ENCODE measurements at regions not wholly inside any gene's neighbourhood (a gene's known extent, or its start where the extent isn't known, plus 50 kb on each side); places are given as distances from the start of the nearest gene placed in this dataset.

DNA sequence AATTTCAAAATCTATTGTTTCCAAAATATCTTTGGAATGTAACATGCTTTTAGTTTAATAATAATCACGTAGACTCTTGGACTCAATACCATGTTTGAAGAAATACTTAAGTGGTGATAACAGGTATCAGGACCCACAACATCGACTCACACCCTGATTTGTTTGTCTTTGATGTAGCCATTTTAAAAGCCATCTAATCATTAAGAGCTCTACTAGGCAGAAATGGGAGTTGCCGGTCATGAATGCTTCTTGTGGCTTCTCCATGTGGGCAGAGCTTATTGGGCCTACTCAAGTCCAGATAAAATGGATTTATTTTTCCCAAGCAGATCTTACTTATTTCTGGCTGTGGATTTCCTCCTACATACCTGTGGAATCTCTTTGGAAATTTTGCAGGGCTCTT, 261.6 kb upstream of the NR2F2 start:
- H3K27ac ChIP-seq (ENCODE audit: control insufficient read depth, insufficient read depth, low read length) = no peak overlapping the region
- TF ChIP-seq EZH2 (IDR thresholded peaks at IDR 0.05; ENCODE audit: low read length) = no peak
- TF ChIP-seq, protein P1, sequence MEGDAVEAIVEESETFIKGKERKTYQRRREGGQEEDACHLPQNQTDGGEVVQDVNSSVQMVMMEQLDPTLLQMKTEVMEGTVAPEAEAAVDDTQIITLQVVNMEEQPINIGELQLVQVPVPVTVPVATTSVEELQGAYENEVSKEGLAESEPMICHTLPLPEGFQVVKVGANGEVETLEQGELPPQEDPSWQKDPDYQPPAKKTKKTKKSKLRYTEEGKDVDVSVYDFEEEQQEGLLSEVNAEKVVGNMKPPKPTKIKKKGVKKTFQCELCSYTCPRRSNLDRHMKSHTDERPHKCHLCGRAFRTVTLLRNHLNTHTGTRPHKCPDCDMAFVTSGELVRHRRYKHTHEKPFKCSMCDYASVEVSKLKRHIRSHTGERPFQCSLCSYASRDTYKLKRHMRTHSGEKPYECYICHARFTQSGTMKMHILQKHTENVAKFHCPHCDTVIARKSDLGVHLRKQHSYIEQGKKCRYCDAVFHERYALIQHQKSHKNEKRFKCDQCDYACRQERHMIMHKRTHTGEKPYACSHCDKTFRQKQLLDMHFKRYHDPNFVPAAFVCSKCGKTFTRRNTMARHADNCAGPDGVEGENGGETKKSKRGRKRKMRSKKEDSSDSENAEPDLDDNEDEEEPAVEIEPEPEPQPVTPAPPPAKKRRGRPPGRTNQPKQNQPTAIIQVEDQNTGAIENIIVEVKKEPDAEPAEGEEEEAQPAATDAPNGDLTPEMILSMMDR (optimal IDR thresholded peaks at IDR 0.05 in 1 of 3, IDR thresholded peaks at IDR 0.05 in 1 of 3, conservative IDR thresholded peaks at IDR 0.05 in 1 of 3; ENCODE audit: extremely low read depth in 1 of 3, insufficient read depth in 2 of 3, low read length in 3 of 3) = no peak
- no peak overlapping the region for H3K4me2 ChIP-seq (ENCODE audit: control insufficient read depth, extremely low read depth, insufficient read depth, low read depth, low read length)
- dilution Hi-C loops (cut with MboI; ENCODE audit: extremely low pct_ligation_motif_present, low sequenced_read_pairs) = no loop called here
- H3K36me3 ChIP-seq (ENCODE audit: control insufficient read depth in 2 of 2, extremely low read depth in 1 of 2, insufficient read depth in 2 of 2, low read length in 2 of 2) = no peaks in the 10 kb centered on the region
- no peak for DNase-seq (ENCODE audit: low read depth, low spot score)
- H3K4me1 ChIP-seq (ENCODE audit: control insufficient read depth, extremely low read depth, insufficient read depth, low read length) = no peaks in the 10 kb centered on the region
- H3K79me2 ChIP-seq (ENCODE audit: control insufficient read depth, insufficient read depth, low read length) = no peaks in the 10 kb centered on the region
- no peaks in the 10 kb centered on the region for H4K20me1 ChIP-seq (ENCODE audit: control insufficient read depth, extremely low read depth, insufficient read depth, low read length)
- no peak overlapping the region for H3K4me3 ChIP-seq (ENCODE audit: control insufficient read depth in 2 of 3, extremely low read depth in 1 of 3, insufficient read depth in 2 of 3, low read depth in 1 of 3, low read length in 3 of 3)
- FAIRE-seq = no peak
- no peaks in the 10 kb centered on the region for H3K27me3 ChIP-seq (ENCODE audit: control insufficient read depth, extremely low read depth, insufficient read depth, low read length)
- no peak overlapping the region for H3K9ac ChIP-seq (ENCODE audit: control insufficient read depth, extremely low read depth, insufficient read depth, low read length)
- H2AFZ ChIP-seq (ENCODE audit: control insufficient read depth, low read length) = no peak overlapping the region
- H3K9me3 ChIP-seq (ENCODE audit: control insufficient read depth, low read depth, low read length) = no peaks in the 10 kb centered on the region
- no peaks in the 10 kb centered on the region for H3K9me1 ChIP-seq (ENCODE audit: control insufficient read depth, extremely low read depth, insufficient read depth, low read length)

DNA sequence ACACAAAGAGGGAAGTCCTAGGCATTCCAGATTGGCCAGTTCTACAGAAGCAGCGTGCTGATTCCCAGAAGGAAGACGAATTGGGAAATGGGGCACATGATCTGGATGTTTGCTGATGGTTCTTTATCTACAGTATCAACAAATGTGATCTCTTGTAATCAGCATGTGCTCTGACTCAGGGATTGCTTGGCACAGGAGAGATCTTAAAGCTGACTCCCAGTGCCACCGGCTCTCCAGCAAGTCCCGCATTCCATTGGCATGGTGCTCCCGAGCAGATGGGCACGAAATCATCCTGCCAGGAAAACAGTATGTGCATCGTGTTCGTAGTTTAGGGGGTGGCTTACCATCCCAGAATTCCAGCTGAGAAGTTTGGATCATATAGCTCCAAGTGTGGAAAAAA, 259.9 kb upstream of the NR2F2 start:
- DNase-seq (ENCODE audit: low read depth, low spot score) (no peak), FAIRE-seq (no peak)
- H3K4me3 ChIP-seq (ENCODE audit: control insufficient read depth in 2 of 3, extremely low read depth in 1 of 3, insufficient read depth in 2 of 3, low read depth in 1 of 3, low read length in 3 of 3) = no peak overlapping the region
- no peaks in the 10 kb centered on the region for H4K20me1 ChIP-seq (ENCODE audit: control insufficient read depth, extremely low read depth, insufficient read depth, low read length)
- no peaks in the 10 kb centered on the region for H3K9me1 ChIP-seq (ENCODE audit: control insufficient read depth, extremely low read depth, insufficient read depth, low read length)
- H3K4me2 ChIP-seq (ENCODE audit: control insufficient read depth, extremely low read depth, insufficient read depth, low read depth, low read length) = no peak overlapping the region
- no peaks in the 10 kb centered on the region for H3K9me3 ChIP-seq (ENCODE audit: control insufficient read depth, low read depth, low read length)
- H3K27me3 ChIP-seq (ENCODE audit: control insufficient read depth, extremely low read depth, insufficient read depth, low read length) = no peaks in the 10 kb centered on the region
- TF ChIP-seq EZH2 (IDR thresholded peaks at IDR 0.05; ENCODE audit: low read length) = no peak
- H3K9ac ChIP-seq (ENCODE audit: control insufficient read depth, extremely low read depth, insufficient read depth, low read length) = no peak overlapping the region
- H3K4me1 ChIP-seq (ENCODE audit: control insufficient read depth, extremely low read depth, insufficient read depth, low read length) = no peaks in the 10 kb centered on the region
- H3K79me2 ChIP-seq (ENCODE audit: control insufficient read depth, insufficient read depth, low read length) = no peaks in the 10 kb centered on the region
- no peaks in the 10 kb centered on the region for H3K36me3 ChIP-seq (ENCODE audit: control insufficient read depth in 2 of 2, extremely low read depth in 1 of 2, insufficient read depth in 2 of 2, low read length in 2 of 2)
- no peak overlapping the region for H3K27ac ChIP-seq (ENCODE audit: control insufficient read depth, insufficient read depth, low read length)
- no peak overlapping the region for H2AFZ ChIP-seq (ENCODE audit: control insufficient read depth, low read length)
- dilution Hi-C loops (cut with MboI; ENCODE audit: extremely low pct_ligation_motif_present, low sequenced_read_pairs) = no loop called here

DNA sequence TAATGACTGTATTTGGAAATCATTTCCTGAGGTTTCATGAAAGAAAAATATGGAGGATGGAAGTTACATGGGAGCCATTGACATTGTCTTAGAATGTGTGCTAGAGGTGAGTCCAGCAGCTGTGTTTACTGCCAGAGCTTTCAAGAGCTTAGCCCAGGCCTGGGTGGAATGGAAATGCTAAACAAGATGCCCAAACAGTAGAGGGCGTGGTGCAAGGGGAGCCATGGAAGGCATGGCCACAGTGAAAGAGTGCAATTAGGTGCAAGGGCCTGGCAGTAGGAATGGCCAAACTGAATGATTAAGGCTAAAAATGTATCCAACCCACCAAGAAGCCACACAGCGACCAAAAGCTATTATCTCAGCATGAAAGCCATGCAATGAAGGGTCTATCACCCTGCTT, 257.7 kb upstream of the NR2F2 start:
- FAIRE-seq = no peak
- H3K4me3 ChIP-seq (ENCODE audit: control insufficient read depth in 2 of 3, extremely low read depth in 1 of 3, insufficient read depth in 2 of 3, low read depth in 1 of 3, low read length in 3 of 3) = no peak overlapping the region
- dilution Hi-C loops (cut with MboI; ENCODE audit: extremely low pct_ligation_motif_present, low sequenced_read_pairs) = no loop called here

More for the DNA sequence above, 257.7 kb upstream of the NR2F2 start:
- TF ChIP-seq EZH2 (IDR thresholded peaks at IDR 0.05; ENCODE audit: low read length) = no peak
- TF ChIP-seq, protein P1 (optimal IDR thresholded peaks at IDR 0.05 in 1 of 3, IDR thresholded peaks at IDR 0.05 in 1 of 3, conservative IDR thresholded peaks at IDR 0.05 in 1 of 3; ENCODE audit: extremely low read depth in 1 of 3, insufficient read depth in 2 of 3, low read length in 3 of 3) = peak in 1 of 3 experiments; percentile 31
- Histone ChIP-seq H3K4me2 (ENCODE audit: control insufficient read depth, extremely low read depth, insufficient read depth, low read depth, low read length) (no peak overlapping the region), H3K9me1 (ENCODE audit: control insufficient read depth, extremely low read depth, insufficient read depth, low read length) (no peaks in the 10 kb centered on the region), H3K27me3 (ENCODE audit: control insufficient read depth, extremely low read depth, insufficient read depth, low read length) (no peaks in the 10 kb centered on the region), H3K36me3 (ENCODE audit: control insufficient read depth in 2 of 2, extremely low read depth in 1 of 2, insufficient read depth in 2 of 2, low read length in 2 of 2) (no peaks in the 10 kb centered on the region), H2AFZ (ENCODE audit: control insufficient read depth, low read length) (no peak overlapping the region), H3K79me2 (ENCODE audit: control insufficient read depth, insufficient read depth, low read length) (no peaks in the 10 kb centered on the region), H3K9ac (ENCODE audit: control insufficient read depth, extremely low read depth, insufficient read depth, low read length) (no peak overlapping the region), H3K9me3 (ENCODE audit: control insufficient read depth, low read depth, low read length) (no peaks in the 10 kb centered on the region), H3K27ac (ENCODE audit: control insufficient read depth, insufficient read depth, low read length) (no peak overlapping the region), H3K4me1 (ENCODE audit: control insufficient read depth, extremely low read depth, insufficient read depth, low read length) (no peaks in the 10 kb centered on the region), H4K20me1 (ENCODE audit: control insufficient read depth, extremely low read depth, insufficient read depth, low read length) (no peaks in the 10 kb centered on the region)
- no peak for DNase-seq (ENCODE audit: low read depth, low spot score)

Data from keratinocyte (primary cell).